Inflammatory macrophage (primary cell): ENCODE measurements at regions not wholly inside any gene's neighbourhood (a gene's known extent, or its start where the extent isn't known, plus 50 kb on each side); places are given as distances from the start of the nearest gene placed in this dataset.

Experiments
- DNase-seq, 2 donors: peaks; one replicate each; pipeline ENCODE4 v3.0.0-alpha.2; 2020 to 2022

DNA sequence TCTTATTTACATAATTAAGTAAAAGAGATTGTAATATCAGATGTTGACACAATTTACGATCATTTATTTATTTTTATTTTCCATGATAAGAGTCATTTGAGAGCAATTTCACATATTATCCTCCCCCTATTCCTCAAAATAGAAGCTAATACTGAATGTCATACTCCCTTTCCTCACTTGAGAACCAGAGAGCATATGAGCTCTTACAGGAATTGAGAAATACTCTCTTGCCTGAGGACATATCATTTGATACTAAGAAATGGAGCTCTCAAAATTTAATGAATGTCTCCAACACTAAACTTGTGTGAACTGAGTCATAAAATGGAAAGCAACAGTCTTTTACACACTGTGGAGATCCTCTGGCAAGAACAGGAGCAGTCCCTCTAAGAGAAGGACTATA lies 68.5 kb upstream of the CHST9 start:
- no peak for DNase-seq

DNA sequence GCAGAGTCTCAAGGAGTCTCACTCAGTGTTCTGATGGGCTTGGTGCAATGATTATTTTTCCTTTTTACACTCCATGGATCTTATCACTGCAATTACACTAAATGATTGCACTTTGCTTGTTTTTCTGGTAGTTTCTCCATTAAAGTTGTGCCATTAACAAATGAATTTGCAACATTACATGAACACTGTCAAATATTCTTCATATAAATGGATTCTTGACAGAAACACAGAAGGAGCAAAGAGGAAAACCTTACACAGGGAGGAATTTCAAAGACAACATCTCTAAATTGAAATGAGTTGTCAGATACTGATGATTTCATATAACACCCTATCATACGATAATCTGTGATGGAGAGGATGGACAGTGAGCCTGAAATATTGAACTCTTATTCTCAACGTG lies 65.4 kb upstream of the CHST9 start:
- DNase-seq = no peak

DNA sequence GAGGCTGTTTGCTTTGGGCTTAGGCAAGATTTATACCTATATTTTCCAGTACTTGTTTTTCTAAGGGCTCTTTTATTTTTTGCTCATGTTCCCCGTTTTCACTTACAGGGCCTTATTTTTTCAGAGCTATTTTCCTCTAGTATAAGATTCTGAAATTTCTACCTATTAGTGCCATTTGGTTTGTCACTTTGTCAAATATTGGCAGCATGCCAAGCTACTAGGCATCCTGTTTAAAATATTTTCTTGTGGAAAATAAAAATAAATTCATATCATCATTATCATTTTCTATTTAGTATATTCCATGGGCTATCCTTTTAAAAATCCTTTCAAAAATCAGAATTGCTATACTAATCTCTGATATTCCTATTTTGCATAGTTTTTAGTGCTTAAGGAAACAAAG lies 64.8 kb upstream of the CHST9 start:
- no peak for DNase-seq

DNA sequence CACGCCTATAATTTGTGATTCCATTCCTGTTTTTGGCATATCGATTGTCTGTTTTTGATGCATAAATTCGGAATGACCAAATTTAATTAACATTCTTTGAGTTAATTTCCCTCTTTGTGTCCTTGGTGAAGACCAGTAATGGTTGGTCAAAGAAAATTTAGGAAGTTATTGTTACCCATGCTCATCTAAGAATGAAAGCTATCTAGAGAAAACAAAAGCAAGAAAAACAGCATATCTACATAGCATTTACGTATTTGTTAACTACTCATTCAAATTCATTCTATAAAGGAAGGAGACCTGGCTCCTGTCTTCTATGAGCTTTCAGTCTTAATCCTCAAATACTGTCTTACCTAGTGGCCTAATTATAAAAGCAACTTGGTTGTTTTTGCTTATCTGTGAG lies 59.2 kb upstream of the CHST9 start:
- DNase-seq = no peak

DNA sequence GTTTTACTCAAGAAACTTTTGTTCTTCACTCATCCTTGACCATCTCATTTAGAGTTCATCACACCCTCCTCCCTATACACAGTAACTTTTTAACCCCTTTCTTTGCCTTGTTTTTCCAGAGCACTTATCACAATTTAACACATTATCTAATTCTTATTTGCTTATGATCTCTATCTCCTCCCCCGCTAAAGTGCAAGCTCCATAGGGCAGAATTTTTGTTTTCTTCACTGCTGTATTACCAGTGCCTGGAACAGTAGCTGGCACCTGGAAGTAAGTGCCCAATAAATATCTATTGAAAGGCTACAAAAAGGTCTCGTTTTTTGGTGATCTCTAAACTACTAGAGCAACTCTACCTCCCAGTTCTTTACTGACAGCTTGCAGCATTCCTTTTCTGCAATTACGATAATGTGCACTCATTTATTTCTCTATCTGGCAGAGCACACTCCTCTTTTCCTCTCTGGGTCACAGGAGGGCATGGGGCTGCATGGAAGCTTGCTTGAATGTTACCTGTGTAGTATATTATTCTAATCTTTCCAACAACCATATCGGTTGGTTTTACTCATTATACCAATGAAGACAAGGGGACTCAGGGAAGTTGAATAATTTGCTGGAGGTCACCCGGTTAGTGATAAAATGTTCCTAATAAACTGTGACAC lies 57.4 kb upstream of the CHST9 start:
- no peak for DNase-seq

DNA sequence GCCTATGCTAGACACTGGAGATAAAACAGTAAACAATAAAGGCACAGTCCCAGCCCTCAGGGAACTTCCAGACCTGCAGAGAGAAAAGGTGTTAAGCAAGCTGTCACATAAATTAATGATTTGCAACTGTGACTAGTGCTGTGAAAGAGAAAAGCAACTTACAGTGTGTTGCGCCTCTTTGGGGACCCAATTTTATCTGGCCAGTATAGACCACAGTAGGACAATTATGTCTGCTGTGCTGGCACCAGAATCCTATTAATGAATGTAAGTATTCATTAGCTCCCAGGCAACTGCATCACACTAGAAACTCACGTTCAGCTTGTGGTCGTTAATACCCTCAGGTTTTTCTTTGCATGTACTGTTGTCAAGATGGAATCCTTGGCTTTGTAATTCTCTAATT lies 55.3 kb upstream of the CHST9 start:
- no peak for DNase-seq

DNA sequence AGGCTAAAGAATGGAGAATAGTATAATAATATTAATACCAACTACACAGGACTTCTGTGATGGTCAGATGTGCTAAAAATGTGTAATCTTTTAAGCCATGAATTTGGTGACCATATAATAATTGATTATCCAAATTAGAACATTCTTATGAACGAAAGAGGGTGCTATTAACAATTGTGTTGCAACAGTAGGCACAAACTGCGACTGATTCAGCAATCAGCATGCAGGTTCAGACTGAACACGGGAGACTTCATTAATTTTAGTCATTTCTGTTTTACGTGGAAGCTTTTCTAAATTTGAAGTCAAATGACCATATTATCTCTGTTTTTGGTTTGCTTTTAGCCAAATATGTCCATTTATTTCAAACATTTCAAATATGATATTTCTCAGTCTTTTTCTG lies 54.6 kb upstream of the CHST9 start:
- DNase-seq = no peak

DNA sequence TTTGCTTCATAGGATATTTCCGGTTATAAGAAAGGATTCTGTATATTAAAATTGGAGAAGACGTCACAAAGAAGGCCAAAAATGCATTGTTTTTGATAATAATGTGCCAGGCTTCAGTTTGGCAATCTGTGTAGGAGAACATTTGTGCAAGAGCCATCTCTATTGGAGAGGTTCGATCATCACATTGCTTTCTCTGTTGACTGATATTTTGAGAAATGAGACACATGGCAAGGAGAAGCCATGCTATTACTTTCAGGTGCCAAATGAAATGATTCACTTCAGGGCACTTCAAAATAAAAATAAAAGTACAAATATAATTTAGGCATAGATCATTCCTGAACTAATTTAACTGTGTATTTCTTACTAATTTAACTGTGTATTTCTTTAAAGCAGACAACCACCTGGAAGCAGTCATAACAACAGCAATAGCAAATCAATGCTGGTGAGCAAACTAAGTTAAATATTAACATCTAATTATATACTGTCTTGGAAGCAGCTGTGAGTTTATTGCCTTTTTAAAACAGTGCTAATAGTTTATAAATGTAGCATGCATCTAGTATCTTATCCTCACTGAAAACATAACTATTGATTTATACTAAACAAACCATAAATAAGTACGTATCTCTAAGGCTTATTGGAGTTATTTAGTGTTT lies 50.2 kb upstream of the CHST9 start:
- no peak for DNase-seq
